ENCODE measurements at regions not wholly inside any gene's neighbourhood (a gene's known extent, or its start where the extent isn't known, plus 50 kb on each side); places are given as distances from the start of the nearest gene placed in this dataset.

GRCh38 chr3:137509354-137510045 is 254.6 kb upstream of the SOX14 start:
- Histone ChIP-seq H3K4me1 (no peaks in the 10 kb centered on the region), H3K27me3 (no peaks in the 10 kb centered on the region), H3K36me3 (ENCODE audit: low read depth, missing control alignments) (no peaks in the 10 kb centered on the region), H3K4me3 (peak overlapping the region in 1 of 2 donors; percentile 18), H3K9me3 (no peaks in the 10 kb centered on the region), H3K27ac (no peak overlapping the region)
- intact Hi-C loops (cut with DNase I; ENCODE audit: low total_unique reads), result no loop called here
- TF ChIP-seq POLR2A (IDR thresholded peaks at IDR 0.05) (no peak), CTCF (IDR thresholded peaks at IDR 0.05) (no peak)
- WGBS, 2 donors, result 58 to 69% methylated on average over 24 to 29 of the region's 29 CpGs
- DNase-seq, result no peak

GRCh38 chr3:137511655-137512054 is 252.5 kb upstream of the SOX14 start:
- Histone ChIP-seq H3K27me3 (no peaks in the 10 kb centered on the region), H3K36me3 (ENCODE audit: low read depth, missing control alignments) (no peaks in the 10 kb centered on the region), H3K9me3 (no peaks in the 10 kb centered on the region), H3K4me3 (no peak overlapping the region), H3K4me1 (no peaks in the 10 kb centered on the region), H3K27ac (no peak overlapping the region)
- WGBS, 2 donors, result 80 to 91% methylated on average over 1 of the region's 1 CpG
- DNase-seq, result no peak
- intact Hi-C loops (cut with DNase I; ENCODE audit: low total_unique reads), result no loop called here
- TF ChIP-seq POLR2A (IDR thresholded peaks at IDR 0.05) (no peak), CTCF (IDR thresholded peaks at IDR 0.05) (no peak)

- WGBS, 2 donors, result 73 to 81% methylated on average over 2 of the region's 2 CpGs
- TF ChIP-seq POLR2A (IDR thresholded peaks at IDR 0.05), result no peak
- no peak for TF ChIP-seq CTCF (IDR thresholded peaks at IDR 0.05)
- DNase-seq, result no peak
- H3K4me1 ChIP-seq, result no peaks in the 10 kb centered on the region
- no peak overlapping the region for H3K27ac ChIP-seq
- no peaks in the 10 kb centered on the region for H3K9me3 ChIP-seq
- intact Hi-C loops (cut with DNase I; ENCODE audit: low total_unique reads), result no loop called here
- no peaks in the 10 kb centered on the region for H3K27me3 ChIP-seq
- no peak overlapping the region for H3K4me3 ChIP-seq
- H3K36me3 ChIP-seq (ENCODE audit: low read depth, missing control alignments), result no peaks in the 10 kb centered on the region
Measured at GRCh38 chr3:137514853-137515252, 249.3 kb upstream of the SOX14 start.

GRCh38 chr3:137519602-137520001 is 244.5 kb upstream of the SOX14 start:
- TF ChIP-seq POLR2A (IDR thresholded peaks at IDR 0.05), result no peak
- Histone ChIP-seq H3K9me3 (no peaks in the 10 kb centered on the region), H3K27ac (no peak overlapping the region), H3K36me3 (ENCODE audit: low read depth, missing control alignments) (no peaks in the 10 kb centered on the region), H3K27me3 (no peaks in the 10 kb centered on the region), H3K4me1 (no peaks in the 10 kb centered on the region), H3K4me3 (no peak overlapping the region)
- intact Hi-C loops (cut with DNase I; ENCODE audit: low total_unique reads), result no loop called here
- no peak for DNase-seq
- 76 to 85% methylated on average over 5 of the region's 5 CpGs for WGBS, 2 donors

- no peak for DNase-seq
- Histone ChIP-seq H3K9me3 (no peaks in the 10 kb centered on the region), H3K36me3 (ENCODE audit: low read depth, missing control alignments) (no peaks in the 10 kb centered on the region), H3K4me1 (no peaks in the 10 kb centered on the region), H3K4me3 (no peak overlapping the region), H3K27me3 (no peaks in the 10 kb centered on the region), H3K27ac (no peak overlapping the region)
- 86 to 94% methylated on average over 1 of the region's 1 CpG for WGBS, 2 donors
- intact Hi-C loops (cut with DNase I; ENCODE audit: low total_unique reads), result no loop called here
- TF ChIP-seq POLR2A (IDR thresholded peaks at IDR 0.05), result no peak
- no peak for TF ChIP-seq CTCF (IDR thresholded peaks at IDR 0.05)
Measured at GRCh38 chr3:137524751-137525150, 239.4 kb upstream of the SOX14 start.
